Hepatocyte (in vitro differentiated cells): ENCODE measurements at regions not wholly inside any gene's neighbourhood (a gene's known extent, or its start where the extent isn't known, plus 50 kb on each side); places are given as distances from the start of the nearest gene placed in this dataset.
"Not testable (repeated sequence)": the region's sequence is repeated elsewhere in the genome, so short reads cannot be mapped to it uniquely, and the experiment has no call there.

Experiments
- CTCF ChIP-seq: fragments of 200-600 bp; sonication (generic); IDR thresholded peaks from 2 replicates; pipeline ENCODE4 v1.5.1; 2016; ENCODE audit warnings: antibody characterized with exemption, mild to moderate bottlenecking; ENCODE audit not compliant: poor library complexity
- EZH2phosphoT487 ChIP-seq: fragments of 200-600 bp; sonication (generic); IDR thresholded peaks from one replicate; pipeline ENCODE4 v1.6.1; 2018; ENCODE audit warnings: antibody characterized with exemption, mild to moderate bottlenecking, low read depth, moderate library complexity; ENCODE audit not compliant: unreplicated experiment, severe bottlenecking

GRCh38 chr7:128579843-128580242 lies 92.2 kb upstream of the GARIN1A start:
- TF ChIP-seq CTCF, EZH2phosphoT487: not testable (repeated sequence)
